Esophagus muscularis mucosa (tissue), 4 donors: ENCODE measurements at regions not wholly inside any gene's neighbourhood (a gene's known extent, or its start where the extent isn't known, plus 50 kb on each side); places are given as distances from the start of the nearest gene placed in this dataset.

ENCODE experiments used
- DNase-seq: peaks from one replicate; pipeline ENCODE4 v3.0.0-alpha.2; 2017; ENCODE audit errors: extremely low spot score
- H3K27ac ChIP-seq, 4 donors: fragments of 200-600 bp; sonication (generic); replicated peaks in 1 of 4; 1 replicate in 3 of 4; 2 replicates in 1 of 4; pipeline ENCODE4 v1.5.1; 2016 to 2019; ENCODE audit warnings: mild to moderate bottlenecking in 1 of 4
- H3K27me3 ChIP-seq, 4 donors: fragments of 200-600 bp; sonication (generic); one replicate each; pipeline versions ENCODE4 v1.5.1 to v1.6.0; 2016 to 2019
- H3K36me3 ChIP-seq, 4 donors: fragments of 200-600 bp; sonication (generic); one replicate each; pipeline ENCODE4 v1.5.1; 2016 to 2019
- H3K4me1 ChIP-seq, 4 donors: fragments of 200-600 bp; sonication (generic); one replicate each; pipeline ENCODE4 v1.5.1; 2016 to 2019
- H3K4me3 ChIP-seq, 4 donors: fragments of 200-600 bp; sonication (generic); 1 replicate in 2 of 4; 2 replicates in 2 of 4; pipeline ENCODE4 v1.5.1; 2016 to 2019; ENCODE audit warnings: mild to moderate bottlenecking in 4 of 4, moderate library complexity in 1 of 4
- H3K9me3 ChIP-seq, 4 donors: fragments of 200-600 bp; sonication (generic); 1 replicate in 3 of 4; 2 replicates in 1 of 4; pipeline ENCODE4 v1.5.1; 2016 to 2019
- CTCF ChIP-seq, 3 experiments: fragments of 200-600 bp in 2 of 3; fragments of 450-650 bp in 1 of 3; sonication (generic) in 2 of 3; IDR thresholded peaks; one replicate each; pipeline ENCODE4 v1.5.1; 2017 to 2019; ENCODE audit warnings: antibody characterized with exemption in 3 of 3, mild to moderate bottlenecking in 2 of 3, moderate library complexity in 1 of 3
- EP300 ChIP-seq: sonication (generic); formaldehyde crosslinking; IDR thresholded peaks from one replicate; pipeline ENCODE4 v1.6.1; 2017; ENCODE audit warnings: antibody characterized with exemption
- POLR2A ChIP-seq: fragments of 450-650 bp; IDR thresholded peaks from one replicate; pipeline ENCODE4 v1.6.1; 2017; ENCODE audit warnings: antibody characterized with exemption, moderate library complexity, mild to moderate bottlenecking, low read depth
- POLR2AphosphoS5 ChIP-seq, 2 donors: sonication (generic); formaldehyde crosslinking; IDR thresholded peaks; one replicate each; pipeline ENCODE4 v1.6.1; 2017; ENCODE audit warnings: antibody characterized with exemption in 2 of 2
- WGBS: methylation state at CpG from one replicate; pipeline ENCODE4 v1.1.5; 2018; 5-methylcytosine and 5-hydroxymethylcytosine counted together
- intact Hi-C: fragments of 100-400 bp; cut with DNase I; formaldehyde crosslinking; loops from one replicate; pipeline ENCODE4 v1.15.1; 2023

GRCh38 chr11:80084608-80085007 is 643.8 kb upstream of the TENM4 start:
- no peaks in the 10 kb centered on the region for H3K36me3 ChIP-seq
- H3K27ac ChIP-seq = no peak overlapping the region
- intact Hi-C loops = no loop called here
- no peak for TF ChIP-seq POLR2A
- TF ChIP-seq CTCF (IDR thresholded peaks at IDR 0.05) = no peak
- TF ChIP-seq POLR2AphosphoS5 (IDR thresholded peaks at IDR 0.05) = no peak
- TF ChIP-seq EP300 = no peak
- no peaks in the 10 kb centered on the region for H3K9me3 ChIP-seq
- DNase-seq = no peak
- WGBS = 68% methylated on average over 3 of the region's 3 CpGs
- H3K4me1 ChIP-seq = no peaks in the 10 kb centered on the region
- no peak overlapping the region for H3K4me3 ChIP-seq
- H3K27me3 ChIP-seq = no peaks in the 10 kb centered on the region

GRCh38 chr11:80083531-80083951 is 642.7 kb upstream of the TENM4 start:
- Histone ChIP-seq H3K27me3 (no peaks in the 10 kb centered on the region), H3K4me3 (no peak overlapping the region), H3K4me1 (no peaks in the 10 kb centered on the region), H3K27ac (no peak overlapping the region), H3K36me3 (no peaks in the 10 kb centered on the region), H3K9me3 (no peaks in the 10 kb centered on the region)
- intact Hi-C loops = no loop called here
- DNase-seq = no peak
- WGBS = 86% methylated on average over 2 of the region's 2 CpGs
- TF ChIP-seq EP300 (no peak), POLR2AphosphoS5 (IDR thresholded peaks at IDR 0.05) (no peak), CTCF (IDR thresholded peaks at IDR 0.05) (no peak), POLR2A (no peak)

- H3K27ac ChIP-seq = no peak overlapping the region
- H3K9me3 ChIP-seq = no peaks in the 10 kb centered on the region
- no peaks in the 10 kb centered on the region for H3K27me3 ChIP-seq
- H3K4me3 ChIP-seq = no peak overlapping the region
- H3K36me3 ChIP-seq = no peaks in the 10 kb centered on the region
- no peak for TF ChIP-seq CTCF (IDR thresholded peaks at IDR 0.05)
- TF ChIP-seq EP300 = no peak
- TF ChIP-seq POLR2AphosphoS5 (IDR thresholded peaks at IDR 0.05) = no peak
- TF ChIP-seq POLR2A = no peak
- 88% methylated on average over 1 of the region's 1 CpG for WGBS
- no peaks in the 10 kb centered on the region for H3K4me1 ChIP-seq
- no peak for DNase-seq
- intact Hi-C loops = no loop called here
These were observed 641.6 kb upstream of the TENM4 start for GRCh38 chr11:80082406-80082805.

- TF ChIP-seq POLR2AphosphoS5 (IDR thresholded peaks at IDR 0.05) = no peak
- TF ChIP-seq EP300 = no peak
- TF ChIP-seq POLR2A = no peak
- TF ChIP-seq CTCF (IDR thresholded peaks at IDR 0.05) = no peak
- Histone ChIP-seq H3K4me3 (no peak overlapping the region), H3K27me3 (no peaks in the 10 kb centered on the region), H3K9me3 (peaks cover 0 to 3% (median 0%) of the 10 kb centered on the region in 4 donors), H3K4me1 (no peaks in the 10 kb centered on the region), H3K27ac (no peak overlapping the region), H3K36me3 (no peaks in the 10 kb centered on the region)
- intact Hi-C loops = no loop called here
- DNase-seq = no peak
- WGBS = 91% methylated on average over 4 of the region's 4 CpGs
These were observed 636.3 kb upstream of the TENM4 start for GRCh38 chr11:80077113-80077512.

- Histone ChIP-seq H3K36me3 (no peaks in the 10 kb centered on the region), H3K9me3 (peaks cover 0 to 5% (median 0%) of the 10 kb centered on the region in 4 donors), H3K27ac (no peak overlapping the region), H3K4me1 (no peaks in the 10 kb centered on the region), H3K4me3 (no peak overlapping the region), H3K27me3 (no peaks in the 10 kb centered on the region)
- WGBS = 74% methylated on average over 4 of the region's 4 CpGs
- DNase-seq = no peak
- no peak for TF ChIP-seq POLR2A
- no peak for TF ChIP-seq POLR2AphosphoS5 (IDR thresholded peaks at IDR 0.05)
- no peak for TF ChIP-seq EP300
- no peak for TF ChIP-seq CTCF (IDR thresholded peaks at IDR 0.05)
- intact Hi-C loops = no loop called here
These were observed 634.0 kb upstream of the TENM4 start for GRCh38 chr11:80074837-80075236.
